ENCODE measurements at regions not wholly inside any gene's neighbourhood (a gene's known extent, or its start where the extent isn't known, plus 50 kb on each side); places are given as distances from the start of the nearest gene placed in this dataset.
A peak's percentile ranks its signal among the peaks of the same experiment; 100 is the strongest.

DNA sequence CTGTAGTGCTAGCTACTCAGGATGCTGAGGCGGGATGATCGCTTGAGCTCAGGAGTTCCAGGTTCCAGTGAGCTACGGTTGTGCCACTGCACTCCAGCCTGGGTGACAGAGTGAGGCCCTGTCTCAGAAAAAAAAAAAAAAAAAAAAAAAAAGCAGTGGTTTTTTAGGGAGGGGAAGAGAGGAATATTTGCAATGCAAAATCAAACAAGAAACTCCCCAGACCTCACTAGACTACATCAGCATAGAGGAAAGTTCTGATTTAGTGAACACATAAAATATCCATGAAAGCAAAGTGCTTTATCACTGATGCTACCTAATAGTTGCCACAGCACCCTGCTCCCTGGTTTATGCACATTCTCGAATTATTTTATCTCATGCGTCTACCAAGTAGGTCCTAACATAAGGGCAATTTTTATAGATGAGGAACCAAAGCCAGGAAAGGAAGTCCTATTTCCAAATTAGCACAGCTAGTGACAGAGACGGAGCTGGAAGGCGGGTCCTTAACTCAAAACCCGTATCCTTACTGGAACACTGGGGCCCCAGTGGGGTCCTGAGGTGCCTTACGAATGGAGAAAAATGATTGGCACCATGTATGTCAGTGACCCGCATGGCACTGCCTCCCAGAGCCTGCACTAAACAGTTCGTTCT is 50.7 kb upstream of the GPR157 start:
- DNase-seq (ENCODE audit: low spot score) = no peak

DNA sequence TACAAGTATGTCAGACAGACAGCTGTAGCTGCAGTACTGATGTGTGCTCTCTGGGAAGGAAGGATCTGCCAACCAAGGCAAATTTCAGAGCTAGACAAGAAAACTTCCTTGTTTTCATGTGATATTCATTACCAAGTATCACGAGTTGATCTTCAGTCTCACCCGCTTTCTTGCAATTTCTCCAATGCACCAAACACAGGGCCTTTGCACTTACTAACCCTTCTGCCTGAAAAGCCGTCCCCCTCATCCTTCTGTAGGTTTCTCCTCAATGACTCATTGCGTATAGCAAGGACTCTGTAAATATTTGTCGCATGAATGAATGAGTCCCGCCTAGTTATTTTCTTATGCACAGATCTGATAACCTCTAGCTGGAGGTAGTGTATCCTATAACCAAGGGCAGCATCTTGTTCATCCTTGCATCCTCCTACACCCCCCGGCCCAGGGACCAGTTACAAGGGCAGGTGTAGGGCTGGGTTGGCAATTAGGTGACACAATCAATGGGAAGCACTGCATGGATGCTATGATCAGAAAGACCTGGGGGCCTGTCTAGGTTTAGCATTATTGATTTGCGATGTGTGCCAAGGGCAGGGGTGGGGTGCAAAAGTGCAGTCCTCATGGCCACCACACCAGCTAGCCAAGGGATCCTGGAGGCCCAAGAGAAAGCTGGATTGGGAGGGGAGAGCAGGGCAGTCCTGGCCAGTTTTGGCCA is 51.4 kb upstream of the GPR157 start:
- DNase-seq (ENCODE audit: low spot score) = no peak

DNA sequence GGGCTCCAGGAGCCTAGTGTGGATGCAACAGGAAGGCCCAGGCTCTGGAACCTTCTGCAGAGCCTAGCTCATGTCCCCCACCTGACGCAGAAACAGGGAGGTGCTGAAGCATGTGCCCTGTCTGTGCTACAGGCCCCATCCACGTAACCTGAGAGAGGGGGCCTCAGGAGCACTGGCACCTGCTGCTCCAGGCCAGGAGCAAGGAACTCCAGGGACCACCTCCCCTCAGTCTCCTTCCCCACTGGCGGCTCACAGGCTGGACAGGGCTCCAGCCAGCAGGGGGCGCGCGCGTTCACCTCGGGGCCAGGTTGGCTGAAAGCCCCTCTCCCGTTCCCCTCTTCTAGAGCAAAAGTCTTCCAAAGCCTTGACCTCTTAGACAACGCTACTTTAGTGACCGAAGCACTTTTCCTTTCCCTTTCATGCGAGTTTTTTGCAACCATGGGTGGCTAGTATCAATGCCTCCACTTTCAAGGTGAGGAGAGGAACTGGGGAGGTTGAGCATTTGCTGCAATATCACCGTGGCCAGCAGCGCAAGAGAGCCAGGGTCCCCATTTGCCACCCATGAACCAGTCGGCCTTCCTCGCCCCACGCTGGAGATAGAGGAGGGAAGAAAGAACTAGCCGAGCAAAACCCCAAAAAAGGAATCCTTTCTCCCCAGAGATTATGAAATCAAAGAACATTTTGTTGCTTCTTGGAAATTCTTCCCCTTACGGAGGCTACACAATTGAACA is 52.4 kb upstream of the GPR157 start:
- DNase-seq (ENCODE audit: low spot score) = peak; percentile 71

DNA sequence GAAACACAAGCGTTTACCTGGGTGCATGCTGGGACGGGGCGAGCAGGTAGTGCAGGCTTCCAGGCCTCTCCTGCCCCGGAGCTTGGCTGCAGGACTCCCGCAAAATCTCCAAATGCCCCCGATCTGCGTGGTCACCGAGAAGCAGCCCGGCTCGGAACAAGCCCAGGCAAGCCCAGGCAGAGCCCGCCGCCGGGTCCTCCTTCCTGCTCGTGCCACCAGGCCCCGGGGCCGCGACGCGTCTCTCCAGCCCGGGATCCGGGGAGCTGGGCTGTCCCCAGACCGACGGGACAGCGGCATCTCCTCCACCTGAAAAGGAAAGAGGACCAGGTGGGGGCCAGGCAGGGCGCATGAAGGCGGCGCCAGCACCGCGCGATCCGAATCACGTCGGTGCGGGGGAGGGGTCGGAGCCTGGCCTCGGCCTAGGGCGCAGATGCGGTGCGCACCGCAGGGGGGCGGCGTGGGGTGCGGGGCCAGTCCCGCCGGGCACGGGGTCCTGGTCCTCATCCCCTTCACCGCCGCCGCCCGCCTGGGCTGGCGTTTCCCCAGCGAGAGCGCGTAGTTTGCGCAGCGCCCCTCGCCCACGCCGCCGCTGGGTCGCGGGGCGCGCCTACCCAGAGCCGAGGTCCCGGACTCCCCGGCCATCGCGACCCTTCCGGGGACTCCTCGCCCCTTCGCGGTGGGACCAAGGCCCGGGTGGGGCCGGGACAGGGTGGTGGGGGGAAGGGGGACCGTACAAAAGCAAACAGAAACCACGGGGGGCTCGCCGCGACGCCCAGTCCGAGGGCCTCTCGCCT is 52.4 kb upstream of the H6PD start:
- DNase-seq (ENCODE audit: low spot score) = peak; percentile 28

DNA sequence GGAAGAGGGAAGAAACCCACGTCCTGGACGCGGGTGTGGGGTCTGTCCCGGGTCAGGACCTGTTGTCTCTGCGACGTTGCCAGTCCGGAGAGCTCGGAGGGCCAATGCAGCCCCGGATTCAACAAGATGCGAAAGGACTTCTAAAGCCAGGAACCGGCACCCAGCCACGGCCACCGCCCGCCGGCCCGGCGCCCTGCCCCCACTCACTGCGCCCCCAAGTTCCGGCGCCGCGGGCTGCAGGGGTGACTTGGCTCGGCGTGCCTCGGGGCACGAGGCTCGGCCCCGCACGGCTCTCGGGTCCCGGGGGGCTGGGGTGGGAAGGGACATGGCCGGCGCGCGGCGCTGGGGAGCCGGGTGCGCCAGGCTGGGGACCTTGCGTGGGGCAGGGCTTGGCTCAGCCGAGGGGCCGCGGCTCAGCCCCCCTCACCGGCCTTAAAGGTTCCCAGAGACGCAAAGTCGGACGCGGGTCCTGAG is 51.8 kb upstream of the H6PD start:
- no peak for DNase-seq (ENCODE audit: low spot score)

DNA sequence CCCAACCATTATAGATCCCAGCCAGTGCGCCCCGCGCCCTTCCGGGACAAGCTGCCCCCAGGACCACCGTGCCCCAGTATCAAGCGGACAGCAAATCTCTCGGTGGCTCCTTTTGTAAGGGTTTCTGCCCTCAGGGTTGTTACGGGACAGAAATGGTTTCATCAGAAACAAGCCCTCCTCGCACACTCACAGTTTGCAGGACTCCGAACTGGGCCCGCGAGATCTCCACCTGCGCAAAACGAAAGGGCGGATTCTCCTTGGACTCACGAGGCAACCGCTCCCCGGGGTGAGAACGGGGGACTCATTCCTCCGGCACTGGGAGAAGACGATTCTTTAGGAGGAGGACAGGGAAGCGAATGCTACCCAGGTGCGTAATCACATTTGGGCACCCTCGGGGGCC is 51.1 kb upstream of the H6PD start:
- DNase-seq (ENCODE audit: low spot score) = no peak

DNA sequence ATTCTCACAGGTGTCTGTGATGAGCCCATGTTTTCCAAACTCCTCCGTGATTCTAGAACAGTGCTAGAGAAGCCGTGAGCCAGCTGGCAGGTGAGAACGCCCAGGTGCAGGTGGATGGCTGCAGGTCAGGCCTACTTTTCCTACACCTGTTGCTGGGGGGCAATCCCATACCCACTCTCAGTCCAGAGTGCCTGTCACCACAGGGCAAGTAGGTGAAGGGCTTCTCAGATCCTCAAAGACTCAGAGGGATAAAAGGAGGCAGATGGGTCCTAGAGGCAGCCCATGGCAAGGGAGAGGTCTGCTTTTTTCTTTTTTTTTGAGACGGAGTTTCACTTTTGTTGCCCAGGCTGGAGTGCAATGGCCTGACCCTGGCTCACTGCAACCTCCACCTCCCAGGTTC is 50.7 kb upstream of the H6PD start:
- no peak for DNase-seq (ENCODE audit: low spot score)

DNA sequence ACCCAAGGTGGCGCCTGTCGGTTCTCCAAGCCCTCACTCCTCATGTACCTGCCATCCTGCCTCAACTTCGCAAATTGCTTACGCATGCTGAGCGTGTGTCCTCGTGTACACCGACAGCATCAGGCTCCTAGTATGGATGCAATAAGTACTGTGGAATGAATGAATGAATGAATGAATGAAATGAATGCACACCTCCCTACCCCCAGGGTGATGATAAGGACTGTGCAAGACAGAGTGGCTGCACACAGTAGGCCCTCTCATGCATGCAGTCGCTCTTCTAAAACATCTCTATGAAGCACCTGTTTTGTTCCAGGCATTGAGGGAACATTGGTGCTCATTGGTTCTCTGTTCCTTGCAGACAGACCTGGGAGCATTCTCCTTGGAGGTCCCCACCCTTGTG is 49.8 kb upstream of the H6PD start:
- no peak for DNase-seq (ENCODE audit: low spot score)
